ENCODE measurements at regions not wholly inside any gene's neighbourhood (a gene's known extent, or its start where the extent isn't known, plus 50 kb on each side); places are given as distances from the start of the nearest gene placed in this dataset.

- no peak for TF ChIP-seq EZH2phosphoT487 (IDR thresholded peaks at IDR 0.05; ENCODE audit: insufficient read depth, low read depth)
- no peak for TF ChIP-seq EZH2 (IDR thresholded peaks at IDR 0.05; ENCODE audit: insufficient read depth, poor library complexity, severe bottlenecking)
Observed at GRCh38 chr11:29364006-29364405, 652.8 kb downstream of the KCNA4 start.
